C4-2B (cell line): ENCODE measurements at regions not wholly inside any gene's neighbourhood (a gene's known extent, or its start where the extent isn't known, plus 50 kb on each side); places are given as distances from the start of the nearest gene placed in this dataset.

Experiments used
- H3K27ac ChIP-seq: fragments of 450-650 bp; 2 replicates; pipeline ENCODE4 v1.5.1; 2017
- ZFX ChIP-seq: fragments of 450-650 bp; IDR thresholded peaks from 2 replicates; pipeline ENCODE4 v1.6.1; 2017
- TF ChIP-seq, protein P1 (sequence below): fragments of 450-650 bp; conservative IDR thresholded peaks from 2 replicates; pipeline ENCODE4 v1.5.1; 2017; ENCODE audit warnings: mild to moderate bottlenecking

DNA sequence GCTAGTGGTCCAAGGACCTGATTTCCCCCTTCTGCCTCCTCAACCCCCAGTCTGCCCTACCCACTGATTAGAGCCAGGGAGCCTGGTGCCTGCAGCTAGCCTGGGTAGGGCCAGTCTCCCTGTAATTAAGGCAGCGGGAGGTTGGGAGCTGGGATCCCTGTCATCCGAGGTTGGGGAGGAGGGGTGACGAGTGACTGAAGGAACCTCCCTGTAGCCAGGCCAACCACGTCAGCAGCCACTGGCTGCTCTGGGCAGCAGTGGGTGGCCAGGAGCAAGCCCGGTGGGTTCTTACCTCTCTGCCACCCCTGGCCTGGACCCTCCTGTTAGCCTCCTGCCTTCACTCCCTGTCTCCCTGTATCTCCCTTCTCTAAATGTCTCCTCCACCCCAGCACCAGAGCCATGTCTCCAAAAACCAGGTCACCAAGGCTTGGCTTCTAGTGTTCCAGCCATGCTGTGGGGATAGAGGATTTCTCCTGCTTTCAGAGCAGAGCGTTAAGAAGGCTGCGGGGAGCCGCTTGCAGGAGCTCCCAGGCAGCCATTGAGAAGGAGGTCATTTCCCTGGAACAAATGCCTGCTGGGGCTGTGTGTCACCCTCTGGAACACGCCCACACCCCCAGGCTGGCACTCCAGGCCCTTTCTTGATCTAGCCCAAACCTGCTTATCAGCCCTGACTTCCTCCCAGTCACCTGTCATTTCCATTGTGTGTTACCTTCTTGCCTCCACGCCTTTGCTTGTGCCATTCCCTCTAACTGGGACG, 65.0 kb upstream of the GGTA1 start:
- H3K27ac ChIP-seq = no peak overlapping the region
- TF ChIP-seq, protein P1, sequence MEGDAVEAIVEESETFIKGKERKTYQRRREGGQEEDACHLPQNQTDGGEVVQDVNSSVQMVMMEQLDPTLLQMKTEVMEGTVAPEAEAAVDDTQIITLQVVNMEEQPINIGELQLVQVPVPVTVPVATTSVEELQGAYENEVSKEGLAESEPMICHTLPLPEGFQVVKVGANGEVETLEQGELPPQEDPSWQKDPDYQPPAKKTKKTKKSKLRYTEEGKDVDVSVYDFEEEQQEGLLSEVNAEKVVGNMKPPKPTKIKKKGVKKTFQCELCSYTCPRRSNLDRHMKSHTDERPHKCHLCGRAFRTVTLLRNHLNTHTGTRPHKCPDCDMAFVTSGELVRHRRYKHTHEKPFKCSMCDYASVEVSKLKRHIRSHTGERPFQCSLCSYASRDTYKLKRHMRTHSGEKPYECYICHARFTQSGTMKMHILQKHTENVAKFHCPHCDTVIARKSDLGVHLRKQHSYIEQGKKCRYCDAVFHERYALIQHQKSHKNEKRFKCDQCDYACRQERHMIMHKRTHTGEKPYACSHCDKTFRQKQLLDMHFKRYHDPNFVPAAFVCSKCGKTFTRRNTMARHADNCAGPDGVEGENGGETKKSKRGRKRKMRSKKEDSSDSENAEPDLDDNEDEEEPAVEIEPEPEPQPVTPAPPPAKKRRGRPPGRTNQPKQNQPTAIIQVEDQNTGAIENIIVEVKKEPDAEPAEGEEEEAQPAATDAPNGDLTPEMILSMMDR = no peak
- TF ChIP-seq ZFX = no peak

DNA sequence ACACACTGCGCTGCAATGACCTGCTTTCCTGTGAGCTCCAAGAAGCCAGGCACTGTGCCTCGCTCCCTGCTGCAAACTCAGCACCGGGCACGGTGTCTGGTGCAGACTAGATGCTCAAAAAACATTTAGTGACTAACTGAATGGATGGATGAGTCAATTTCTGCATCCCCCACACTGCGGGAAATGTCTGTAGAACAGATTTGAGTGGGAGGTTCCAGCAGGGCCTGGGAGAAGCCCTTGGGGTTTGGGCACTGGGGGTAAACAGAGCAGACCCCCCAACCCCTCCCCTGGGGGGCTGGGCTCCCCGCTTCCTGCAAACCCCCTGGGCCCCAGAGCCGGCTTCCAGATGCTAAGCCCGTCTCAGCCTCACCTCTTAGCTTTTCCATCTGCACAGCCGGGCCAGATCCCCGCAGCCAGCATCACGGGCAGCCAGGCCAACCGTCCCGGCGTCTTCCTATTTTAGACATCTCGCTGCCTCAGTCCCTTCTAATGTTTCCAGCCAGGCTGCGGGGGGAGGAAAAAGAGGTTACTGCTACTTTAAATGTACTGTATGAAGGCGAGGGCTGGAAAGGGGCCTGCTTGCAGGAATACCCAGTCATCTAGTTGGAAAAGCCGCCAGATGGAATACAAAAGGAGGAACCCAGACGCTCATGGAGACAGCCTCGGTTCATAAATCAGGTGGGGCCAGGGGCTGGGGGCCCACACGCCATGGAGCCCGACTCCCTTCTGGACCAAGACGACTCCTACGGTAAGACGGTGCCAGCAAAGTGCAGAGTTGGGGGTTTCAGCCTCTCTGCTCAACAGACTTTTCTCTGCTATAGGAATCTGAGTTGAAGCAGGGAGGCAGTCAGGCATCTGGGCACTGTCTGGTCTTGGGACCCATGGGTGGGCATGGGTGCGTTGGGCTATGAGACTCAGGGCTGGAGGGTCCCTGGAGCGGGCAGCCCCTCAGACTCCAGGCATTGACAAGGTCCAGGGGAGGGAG, 67.1 kb upstream of the GGTA1 start:
- H3K27ac ChIP-seq = no peak overlapping the region
- no peak for TF ChIP-seq ZFX
- TF ChIP-seq, protein P1 = no peak

DNA sequence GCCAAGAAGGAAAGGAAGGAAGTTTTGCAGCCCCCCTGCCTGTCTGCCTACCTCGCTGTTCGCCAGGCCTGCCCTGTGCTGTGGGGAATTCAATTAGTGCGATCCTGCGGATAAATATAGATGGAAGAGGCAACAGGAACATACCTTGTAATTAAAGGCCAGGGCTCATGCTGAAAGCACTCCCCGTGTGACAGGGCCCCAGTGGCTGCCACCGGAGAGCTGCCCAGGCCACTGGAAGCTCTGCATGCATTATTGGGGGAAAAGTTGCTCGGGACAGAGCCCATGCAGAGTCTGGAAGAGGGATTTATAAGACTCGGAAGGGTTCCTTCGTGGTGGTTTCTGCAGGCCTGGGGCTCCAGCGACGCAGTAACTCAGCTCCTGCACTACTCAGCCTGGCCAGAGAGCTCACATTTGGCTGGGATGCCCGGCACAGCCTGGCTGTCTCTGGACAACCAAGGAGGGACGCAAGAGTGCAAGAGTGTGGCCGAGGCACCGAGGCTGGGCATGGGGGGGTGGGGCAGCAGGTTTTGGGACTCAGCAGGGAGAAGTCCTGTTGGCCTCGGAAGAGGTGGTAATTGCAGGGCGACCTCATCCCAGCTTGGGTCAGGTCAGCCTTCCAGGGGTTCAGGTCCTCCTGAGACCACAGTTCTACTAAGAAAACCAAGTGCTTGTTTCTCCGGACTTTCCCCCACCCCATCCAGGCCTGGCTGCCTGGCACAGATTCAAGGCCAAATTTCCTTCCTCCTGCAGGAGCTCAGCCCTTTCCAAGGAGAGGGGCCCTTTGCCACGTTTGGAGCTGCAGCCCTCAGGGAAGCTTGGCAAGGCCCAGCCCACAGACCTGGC, 68.1 kb upstream of the GGTA1 start:
- TF ChIP-seq ZFX = no peak
- TF ChIP-seq, protein P1 = no peak
- no peak overlapping the region for H3K27ac ChIP-seq

GRCh38 chr9:121568343-121569265, 69.0 kb upstream of the GGTA1 start:
- H3K27ac ChIP-seq = no peak overlapping the region
- TF ChIP-seq ZFX = no peak
- TF ChIP-seq, protein P1 = no peak

- TF ChIP-seq ZFX = no peak
- TF ChIP-seq, protein P1 = no peak
- H3K27ac ChIP-seq = no peak overlapping the region
These were observed 69.6 kb upstream of the GGTA1 start for GRCh38 chr9:121569266-121569648.

DNA sequence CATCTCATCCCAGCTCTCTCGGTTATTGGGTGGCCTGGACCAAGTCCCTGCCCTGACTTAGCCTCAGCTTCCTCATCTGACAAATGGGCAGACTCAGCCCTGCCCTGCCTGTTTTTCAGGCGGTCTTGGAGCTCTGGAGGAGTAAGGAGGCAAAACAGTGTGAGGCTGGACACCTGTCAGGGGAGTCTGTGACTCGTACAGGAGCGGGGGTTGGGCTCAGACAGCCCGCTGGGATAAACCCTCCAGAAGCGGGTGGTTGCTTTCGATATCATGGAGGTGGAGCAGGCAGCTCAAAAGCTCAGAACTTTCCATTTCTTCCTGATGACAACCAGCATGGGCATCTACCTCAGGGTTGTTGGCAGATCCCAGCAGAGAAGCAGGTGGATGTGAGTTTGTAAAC, 72.9 kb upstream of the GGTA1 start:
- no peak overlapping the region for H3K27ac ChIP-seq
- TF ChIP-seq ZFX = no peak
- TF ChIP-seq, protein P1 = no peak
